Stimulated activated CD8-positive, alpha-beta memory T cell treated with anti-CD3 and anti-CD28 coated beads, Interleukin-12 subunit alpha, Interleukin-12 subunit beta, amount 100 ng/mL, for 24 hours (primary cell): ENCODE measurements at regions not wholly inside any gene's neighbourhood (a gene's known extent, or its start where the extent isn't known, plus 50 kb on each side); places are given as distances from the start of the nearest gene placed in this dataset.

Source experiments
- DNase-seq: peaks from one replicate; pipeline ENCODE4 v3.0.0-alpha.2; 2020; ENCODE audit errors: extremely low read depth

DNA sequence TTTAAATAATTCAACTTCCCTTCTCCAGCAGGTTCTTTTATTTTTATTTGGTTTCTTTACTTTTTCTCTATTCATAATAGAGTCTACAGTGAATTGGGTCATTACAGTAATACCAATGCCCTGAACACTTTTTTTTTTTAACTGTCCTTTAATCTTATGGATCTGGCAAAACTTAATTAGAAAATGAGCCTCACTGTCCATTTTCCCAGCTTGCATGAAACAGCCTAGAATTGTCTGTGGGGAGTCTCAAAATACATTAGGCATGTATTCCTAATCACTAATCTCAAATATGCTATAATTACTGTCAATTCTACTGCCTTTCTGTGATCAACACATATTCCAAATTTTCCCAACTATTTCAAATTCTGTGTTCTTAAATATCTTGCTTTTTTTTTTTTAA lies 406.8 kb downstream of the ANXA1 start:
- DNase-seq, result no peak

DNA sequence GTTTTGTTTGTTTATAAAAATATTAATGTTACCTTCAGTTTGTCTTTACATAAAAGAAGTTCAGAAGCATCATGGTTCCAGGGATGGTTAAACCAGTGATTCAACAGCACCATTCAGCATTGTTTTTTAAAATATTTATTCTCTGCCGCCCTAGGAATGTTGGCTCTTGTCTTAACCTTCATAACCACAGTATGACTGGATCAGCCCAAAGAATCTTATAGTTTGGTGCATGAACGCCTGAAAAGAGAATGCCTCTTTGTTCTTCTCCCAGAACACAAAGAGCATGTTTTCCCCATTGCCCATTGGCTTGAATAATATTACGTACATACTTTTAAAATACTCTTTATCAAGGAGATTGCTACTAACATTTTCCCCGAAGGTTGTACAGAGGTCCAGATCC lies 413.4 kb downstream of the ANXA1 start:
- no peak for DNase-seq

DNA sequence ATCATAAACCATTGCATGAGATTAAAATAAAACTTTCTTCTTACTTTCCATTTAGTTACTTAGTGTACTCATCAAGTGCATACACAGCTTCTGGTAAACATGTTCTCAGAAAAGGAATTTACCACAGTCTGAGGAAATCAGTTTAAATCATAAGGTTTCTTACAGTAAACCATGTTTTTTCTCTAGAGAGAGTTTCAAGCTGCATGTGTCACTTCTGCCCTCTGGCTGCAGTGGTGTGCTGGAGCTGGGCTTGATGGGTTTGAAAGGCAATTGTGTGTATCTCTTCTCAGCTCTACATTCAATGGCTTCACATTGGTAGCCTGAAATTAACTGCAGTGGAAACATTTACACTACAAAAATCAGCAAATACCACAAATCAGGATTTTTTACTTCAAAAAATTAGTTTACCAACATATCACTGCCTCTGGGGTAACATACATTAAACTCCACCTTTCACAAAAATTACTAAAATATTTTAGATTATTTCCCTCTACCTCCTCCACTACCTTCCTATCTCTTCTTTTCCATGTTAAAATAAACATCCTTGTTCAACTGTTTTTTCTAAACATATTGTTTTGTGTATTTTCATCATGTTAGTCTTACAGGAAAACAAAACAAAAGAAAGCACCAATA lies 414.3 kb downstream of the ANXA1 start:
- DNase-seq, result no peak

DNA sequence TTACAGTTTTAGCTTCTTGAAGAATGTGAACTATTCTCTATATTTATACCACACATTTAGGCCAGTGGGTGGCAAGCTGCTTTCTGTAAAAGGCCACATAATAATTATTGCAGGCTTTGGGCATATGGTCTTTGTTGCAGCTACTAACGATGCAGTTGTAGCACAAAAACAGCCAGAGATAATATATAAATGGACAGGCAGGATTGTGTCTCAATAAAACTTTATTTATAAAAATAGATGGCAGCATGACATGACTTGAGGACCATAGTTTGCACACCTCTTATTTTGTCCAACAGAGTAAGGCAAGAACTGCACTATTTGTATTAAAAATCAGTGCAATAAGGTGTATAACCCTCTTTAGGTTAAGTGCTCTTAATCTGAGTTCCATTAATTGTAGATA lies 415.0 kb downstream of the ANXA1 start:
- DNase-seq, result no peak

DNA sequence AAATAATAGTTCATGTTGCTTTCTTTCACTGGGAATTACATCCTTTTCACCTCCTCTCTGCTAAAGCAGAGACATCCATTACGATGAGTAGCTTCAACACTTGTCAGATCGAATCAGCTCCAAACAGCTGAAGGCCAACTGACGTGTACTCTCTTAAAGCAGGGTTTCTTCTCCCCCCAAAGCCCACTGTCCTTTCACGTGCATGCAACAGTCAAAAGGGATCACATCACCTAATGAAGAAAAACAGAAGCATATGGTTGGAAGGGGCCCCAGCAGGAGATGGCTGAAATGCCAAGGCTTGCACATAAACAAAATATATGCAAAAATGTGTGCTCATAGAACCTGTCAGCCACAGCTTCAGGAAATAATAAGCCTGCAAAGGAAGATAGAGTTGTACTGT lies 421.6 kb downstream of the ANXA1 start:
- no peak for DNase-seq

DNA sequence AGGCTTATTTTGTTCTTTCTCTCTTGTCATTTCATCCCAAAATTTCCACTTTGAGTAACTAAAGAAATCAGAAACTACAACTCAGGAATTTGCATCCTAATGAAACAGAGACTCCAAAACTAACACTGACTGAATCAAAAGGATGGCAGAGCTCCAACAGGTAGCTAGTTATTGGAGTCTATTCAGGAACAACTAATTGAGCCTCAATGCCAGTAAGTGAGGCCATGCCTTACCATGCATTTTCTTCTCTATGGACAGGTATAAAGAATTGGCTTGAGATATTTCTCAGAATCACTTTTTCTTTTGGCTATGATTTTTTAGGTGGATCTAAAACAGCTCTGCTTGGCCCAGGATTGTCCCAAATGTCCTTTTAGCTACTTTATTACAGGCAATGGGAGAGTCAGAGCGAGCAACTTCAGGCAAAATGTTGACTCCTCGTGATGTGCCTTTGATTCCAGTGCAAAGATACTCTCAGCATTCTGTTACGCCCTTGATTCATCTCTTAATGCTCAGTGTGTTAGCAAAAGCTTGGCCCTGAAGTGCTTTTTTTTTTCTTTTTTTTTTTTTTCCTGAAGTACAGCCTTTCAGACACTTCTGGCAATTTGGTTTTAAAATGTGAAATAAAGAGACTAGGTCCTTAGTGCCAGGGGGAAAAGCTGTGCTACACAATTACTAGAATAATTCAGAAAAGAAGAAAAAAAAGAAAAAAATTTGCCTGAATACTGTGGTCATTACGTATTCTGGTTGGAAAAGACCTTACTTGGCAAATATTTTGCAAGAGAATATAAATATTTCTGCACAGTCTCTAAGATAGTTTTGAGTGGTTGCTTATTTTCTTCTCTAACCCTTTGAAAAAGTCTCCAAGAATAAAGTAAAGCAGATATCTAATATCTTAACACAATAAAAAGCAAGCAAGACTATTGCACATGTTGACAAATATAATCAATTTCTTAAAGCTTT lies 423.7 kb downstream of the ANXA1 start:
- DNase-seq, result no peak

DNA sequence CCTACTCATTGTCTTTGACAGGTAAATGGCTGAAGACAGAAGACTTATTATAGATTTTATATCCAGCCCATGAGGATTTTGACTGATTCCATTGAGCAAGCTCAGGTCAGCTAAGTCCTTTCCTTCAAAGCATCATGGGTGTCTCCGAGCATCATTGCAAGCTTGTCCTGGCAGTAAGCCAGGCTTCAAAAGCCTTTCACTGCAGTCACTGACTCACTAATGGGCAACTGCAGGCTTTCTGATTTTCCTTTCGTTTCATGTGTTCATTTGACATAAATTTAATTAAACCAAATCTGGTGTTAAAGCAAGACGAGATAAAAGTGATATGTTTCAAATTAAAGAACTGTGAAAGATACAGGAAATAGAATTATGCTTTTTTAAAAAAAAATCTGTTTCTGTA lies 426.2 kb downstream of the ANXA1 start:
- no peak for DNase-seq

DNA sequence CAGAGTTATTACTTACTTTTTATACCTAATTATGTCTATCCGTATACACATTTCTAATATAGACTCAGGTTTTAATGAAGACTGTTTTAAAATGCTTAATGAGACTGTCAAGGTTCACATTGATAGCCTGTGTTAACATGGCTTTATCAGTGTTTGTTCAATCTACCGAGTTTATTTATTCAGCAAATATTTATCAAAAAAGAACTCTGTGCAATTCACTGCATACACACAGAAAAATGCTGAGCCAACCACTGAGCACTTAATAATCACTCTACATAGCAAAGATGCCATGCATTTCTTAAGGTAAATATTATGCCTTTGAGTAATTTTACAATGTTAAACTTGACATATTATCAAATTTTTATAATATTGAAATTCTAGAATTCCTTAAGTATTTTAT lies 428.2 kb downstream of the ANXA1 start:
- DNase-seq, result no peak

DNA sequence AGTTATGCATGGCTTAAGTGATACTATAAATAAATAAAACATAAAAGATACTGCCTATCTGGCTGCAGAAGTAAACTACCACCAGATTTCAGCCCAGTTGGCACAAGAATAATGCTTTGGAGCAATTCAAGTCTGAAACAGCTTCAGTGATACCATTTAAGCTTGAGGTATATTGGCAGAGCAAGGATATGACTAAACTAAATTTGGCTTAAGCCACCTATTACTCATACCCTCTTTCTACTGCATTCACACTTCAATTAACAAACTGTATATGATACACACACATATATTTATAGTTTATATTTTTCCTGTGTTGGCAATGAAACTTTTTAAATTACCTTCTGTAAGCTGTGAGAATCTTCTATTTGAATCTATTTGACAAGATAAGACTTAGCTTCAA lies 431.9 kb downstream of the ANXA1 start:
- DNase-seq, result no peak

DNA sequence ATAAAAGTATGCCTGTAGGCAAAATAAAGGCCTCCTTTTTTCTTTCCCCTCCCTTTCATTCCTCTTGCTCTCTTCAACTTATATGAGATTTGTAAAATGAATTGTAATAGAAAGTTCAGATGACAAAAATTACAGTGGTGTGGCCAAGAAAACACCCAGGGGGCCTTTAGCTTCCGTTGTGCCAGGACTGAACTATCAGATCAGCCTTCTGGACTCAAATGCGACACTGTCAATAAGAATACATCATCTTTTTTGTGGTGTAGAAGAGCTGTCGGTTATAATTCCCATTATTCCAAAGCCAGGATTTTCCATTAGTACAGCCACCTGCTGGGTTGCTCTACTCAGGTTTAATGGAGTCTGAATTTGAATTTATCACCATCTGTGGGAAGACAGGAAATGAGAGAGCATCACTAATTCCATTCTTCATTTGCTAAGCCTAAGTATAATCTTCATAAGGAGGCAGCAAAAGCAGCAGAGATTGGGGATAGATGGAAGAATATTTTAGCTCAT lies 443.4 kb downstream of the ANXA1 start:
- DNase-seq, result no peak

DNA sequence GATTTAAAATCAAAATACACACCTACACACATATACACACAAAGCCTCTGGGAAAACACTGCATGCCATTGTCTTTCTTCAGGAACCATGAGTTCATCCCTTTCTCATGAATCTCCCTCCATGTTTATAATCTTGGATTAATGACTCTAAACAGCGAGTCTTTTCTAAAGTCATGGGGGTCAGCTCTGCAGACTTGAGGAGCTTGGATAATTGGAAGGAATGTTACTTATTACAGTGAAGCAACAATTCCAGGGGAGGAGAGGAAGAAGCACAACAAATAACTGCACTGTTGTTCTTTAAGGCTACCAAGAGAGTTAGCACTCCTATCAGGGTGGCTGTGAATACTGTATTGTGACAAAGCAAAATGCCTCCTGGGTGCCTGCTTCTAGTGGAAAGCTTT lies 444.7 kb downstream of the ANXA1 start:
- DNase-seq, result no peak

DNA sequence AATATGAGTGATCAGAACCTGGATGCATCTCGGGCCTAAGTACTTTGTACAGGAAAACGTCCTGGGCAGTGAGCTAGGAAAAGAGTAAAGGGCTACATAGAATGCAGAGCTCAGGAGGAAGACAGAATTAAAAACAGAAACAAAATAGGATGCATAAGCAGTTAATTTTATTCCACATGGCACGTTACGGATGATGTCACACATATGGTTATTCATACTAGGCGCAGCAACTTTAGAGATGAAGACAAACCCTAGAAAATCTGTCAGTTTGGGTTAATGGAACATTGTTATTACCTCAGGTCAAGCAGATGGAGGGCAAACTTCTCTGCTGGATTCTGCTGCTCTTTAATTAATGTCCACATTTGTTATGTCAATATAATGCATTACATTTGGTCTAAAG lies 445.4 kb downstream of the ANXA1 start:
- DNase-seq, result no peak

DNA sequence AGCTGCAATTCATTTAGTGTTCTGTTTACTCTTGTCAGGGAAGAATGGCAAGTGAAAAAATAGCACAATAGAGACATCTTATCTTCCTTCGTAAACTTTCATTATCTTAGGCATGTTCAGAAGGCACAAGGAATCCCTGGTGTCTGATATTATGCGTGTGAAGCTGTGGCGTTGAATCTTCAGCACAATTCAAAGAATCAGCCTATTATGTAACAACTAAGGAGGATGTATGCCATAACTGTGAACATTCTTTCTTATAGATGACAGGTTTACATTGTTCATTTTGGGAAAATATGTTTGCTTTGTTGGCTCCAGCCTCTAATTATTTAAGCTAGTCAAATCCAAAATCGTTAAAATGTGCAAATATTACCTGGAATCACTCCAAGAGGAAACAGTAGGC lies 446.1 kb downstream of the ANXA1 start:
- no peak for DNase-seq

DNA sequence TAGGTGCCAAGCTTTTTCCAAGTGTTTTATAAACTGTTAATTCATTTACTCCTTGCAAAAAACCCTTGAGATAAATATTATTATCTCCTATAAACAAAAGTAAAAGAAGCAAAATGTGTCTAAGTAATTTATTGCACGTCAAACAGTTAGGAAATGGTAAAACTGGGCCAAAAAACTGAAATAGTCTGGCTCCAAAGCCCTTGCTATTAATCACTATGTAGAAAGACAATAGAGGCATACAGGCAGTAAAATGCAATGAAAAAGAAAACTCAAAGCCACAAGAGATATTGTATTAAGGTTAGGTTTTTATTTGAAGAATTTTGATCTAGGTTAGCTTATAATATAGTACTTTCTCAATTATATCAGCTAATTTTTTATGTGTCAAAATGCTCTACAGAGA lies 457.7 kb downstream of the ANXA1 start:
- DNase-seq, result no peak

DNA sequence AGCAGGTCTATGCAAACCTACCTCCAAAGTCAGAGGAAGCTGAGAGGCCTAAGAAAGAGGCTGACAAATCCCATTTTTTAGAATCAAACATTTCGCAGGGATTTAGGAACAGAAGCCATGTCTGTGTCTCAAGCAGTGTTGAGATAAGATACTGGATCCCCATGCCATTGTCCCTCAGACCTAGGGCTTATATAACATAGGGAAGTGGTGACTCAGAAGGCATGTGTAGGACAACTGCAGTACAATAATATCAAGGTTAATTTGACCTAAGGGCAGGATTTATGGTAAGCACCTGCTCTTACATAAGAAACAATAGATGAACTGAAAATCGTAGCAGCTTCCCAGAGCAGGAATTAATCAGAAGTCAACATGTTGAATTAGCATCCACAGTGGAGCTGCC lies 459.4 kb downstream of the ANXA1 start:
- DNase-seq, result no peak

DNA sequence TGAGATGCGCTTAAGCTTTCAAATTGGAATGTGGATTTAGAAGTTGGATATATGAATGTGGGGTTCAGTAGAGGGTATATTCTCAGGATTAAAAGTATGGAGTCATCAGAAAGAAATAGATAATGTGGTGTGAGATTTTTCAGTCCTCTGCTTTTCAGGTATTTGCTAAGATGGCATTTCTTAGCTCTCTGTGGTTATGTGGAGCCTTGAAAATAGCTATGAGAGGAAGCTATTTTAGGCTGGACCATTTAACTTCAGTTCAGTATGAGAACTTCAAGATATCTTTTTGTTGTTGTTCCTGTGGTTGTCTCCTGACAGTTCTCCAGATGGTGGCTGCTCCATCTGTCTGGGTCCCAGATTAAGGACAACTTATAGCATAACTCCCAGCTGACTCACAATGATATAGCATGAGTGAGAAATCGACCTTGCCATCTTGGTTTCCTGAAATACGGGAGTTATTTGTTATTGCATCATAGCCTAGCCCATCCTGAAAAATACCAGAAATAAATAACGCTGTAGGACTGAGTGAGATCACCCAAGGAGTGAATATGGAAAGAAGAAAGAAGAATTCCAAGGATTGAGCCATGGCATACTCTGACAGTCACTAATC lies 461.5 kb downstream of the ANXA1 start:
- no peak for DNase-seq

DNA sequence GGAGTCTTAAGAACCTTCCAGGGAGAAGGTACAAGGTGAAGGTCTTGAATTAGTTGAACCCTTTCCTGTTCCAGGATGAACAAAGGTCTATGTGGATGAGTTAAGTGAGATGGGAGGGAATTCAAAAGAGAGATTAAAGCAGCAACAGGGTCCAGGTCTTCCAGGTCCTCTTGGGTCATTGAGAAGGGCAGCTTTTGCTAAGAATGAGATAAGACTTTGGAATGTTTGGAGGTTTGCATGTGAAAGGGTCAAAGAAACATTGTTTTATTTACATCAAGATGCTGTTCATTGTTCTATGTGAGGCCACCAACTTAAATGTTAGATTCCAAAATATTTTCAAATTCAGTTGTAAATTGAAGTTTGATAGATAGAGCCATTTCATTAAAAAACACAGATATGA lies 463.9 kb downstream of the ANXA1 start:
- no peak for DNase-seq

DNA sequence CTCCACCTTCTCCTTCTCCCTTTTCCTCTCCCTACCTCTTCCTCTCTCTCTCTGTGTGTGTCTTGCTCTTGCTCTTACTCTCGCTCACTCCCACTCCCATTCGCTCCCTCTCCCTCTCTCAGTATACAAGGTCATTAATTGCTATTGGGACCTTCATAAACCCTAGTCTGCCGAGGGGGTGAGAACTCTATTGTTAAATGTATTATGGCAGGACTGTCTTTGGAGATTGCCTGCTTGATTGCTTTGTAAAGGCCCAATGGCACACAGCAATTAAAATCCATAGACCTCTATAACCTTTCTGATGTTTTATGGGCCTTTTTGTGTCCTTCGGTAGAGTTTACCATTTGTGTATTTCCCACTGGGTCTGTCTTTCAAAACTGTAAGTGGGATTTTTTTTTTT lies 465.9 kb downstream of the ANXA1 start:
- no peak for DNase-seq

DNA sequence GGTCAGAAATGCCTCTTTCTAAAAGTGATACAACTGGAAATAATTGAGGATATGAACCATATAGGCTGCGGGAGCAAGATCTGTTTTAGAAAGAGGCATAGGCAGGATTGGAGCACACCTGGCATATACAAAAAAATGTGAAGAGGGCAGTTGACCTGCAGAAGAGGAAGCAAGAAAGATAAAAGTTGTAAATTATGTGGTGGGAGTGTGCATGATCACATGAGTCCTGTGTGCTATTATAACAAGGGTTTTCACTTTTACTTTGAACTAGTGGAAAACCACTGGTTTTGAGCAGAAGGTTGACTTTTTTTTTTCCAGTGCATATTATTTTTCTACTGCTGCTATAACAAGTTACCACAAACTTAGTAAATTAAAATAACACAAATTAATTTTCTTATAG lies 489.3 kb downstream of the ANXA1 start:
- DNase-seq, result no peak

DNA sequence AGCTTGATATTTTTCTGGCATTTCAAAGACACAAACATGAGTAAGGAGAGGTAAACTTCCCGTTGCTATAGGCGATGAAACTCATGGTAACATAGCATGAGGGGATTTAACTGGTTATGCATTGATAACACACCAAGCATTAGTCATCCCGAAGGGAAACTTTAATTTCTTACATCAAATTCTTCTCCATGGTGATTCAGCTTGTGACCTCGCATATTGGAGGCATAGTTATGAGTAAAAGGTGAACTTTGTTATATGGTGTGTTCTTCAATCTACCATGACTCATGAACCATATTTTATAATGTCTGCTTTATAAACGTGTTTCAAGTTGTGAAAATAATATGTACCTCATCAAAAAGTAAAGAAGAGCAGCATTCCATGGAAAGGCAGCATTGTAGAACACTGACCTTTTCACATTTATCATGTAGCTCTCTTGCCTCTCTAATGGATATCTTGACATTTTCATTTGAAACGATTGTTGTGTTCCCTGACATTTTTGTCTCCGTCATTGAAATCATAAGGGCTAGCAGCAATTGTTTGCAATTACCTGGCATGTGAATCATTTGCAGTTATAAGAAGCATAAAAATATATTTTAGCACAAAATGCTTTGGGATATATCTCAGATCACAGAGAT lies 491.8 kb downstream of the ANXA1 start:
- no peak for DNase-seq

DNA sequence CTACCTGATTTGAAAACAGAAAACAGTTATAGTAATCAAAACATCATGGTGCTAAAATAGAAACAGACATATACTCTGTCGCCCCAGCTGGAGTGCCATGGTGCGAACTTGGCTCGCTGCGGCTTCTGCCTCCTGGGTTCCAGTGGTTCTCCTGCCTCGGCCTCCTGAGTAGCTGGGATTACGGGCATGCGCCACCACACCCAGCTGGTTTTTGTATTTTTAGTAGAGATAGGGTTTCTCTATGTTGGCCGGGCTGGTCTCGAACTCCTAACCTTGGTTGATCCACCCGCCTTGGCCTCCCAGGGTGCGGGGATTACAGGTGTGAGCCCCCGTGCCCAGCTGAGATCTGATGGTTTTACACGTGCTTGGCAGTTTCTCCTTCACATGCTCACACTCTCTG lies 495.9 kb downstream of the ANXA1 start:
- no peak for DNase-seq

DNA sequence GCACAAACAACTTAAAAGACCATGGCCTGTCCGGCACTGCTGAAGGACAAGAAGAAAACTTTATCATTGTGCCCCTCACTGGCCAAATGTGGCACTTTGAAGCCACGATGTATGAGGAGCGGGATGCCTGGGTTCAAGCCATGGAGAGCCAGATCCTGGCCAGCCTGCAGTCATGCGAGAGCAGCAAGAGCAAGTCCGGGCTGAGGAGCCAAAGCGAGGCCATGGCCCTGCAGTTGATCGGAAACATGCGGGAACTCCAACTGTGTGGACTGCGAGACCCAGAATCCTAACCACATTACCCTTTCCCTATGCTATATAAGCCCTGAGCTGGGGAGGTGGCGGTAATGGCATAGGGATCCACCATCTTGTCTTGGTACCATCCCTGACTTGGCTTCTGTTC lies 497.9 kb downstream of the ANXA1 start:
- DNase-seq, result no peak
